Fibroblast of lung (primary cell): ENCODE measurements at regions not wholly inside any gene's neighbourhood (a gene's known extent, or its start where the extent isn't known, plus 50 kb on each side); places are given as distances from the start of the nearest gene placed in this dataset.

Experiments used
- EZH2 ChIP-seq: IDR thresholded peaks from 2 replicates; pipeline ENCODE4 v1.5.1; 2012; ENCODE audit warnings: low read length, control low read depth, mild to moderate bottlenecking; ENCODE audit errors: missing control alignments
- TF ChIP-seq, protein P1 (sequence below), 2 donors: IDR thresholded peaks in 1 of 2; conservative IDR thresholded peaks in 1 of 2; 1 replicate in 1 of 2; 2 replicates in 1 of 2; pipeline ENCODE4 v1.5.1; 2011 to 2012; ENCODE audit warnings: low read length in 2 of 2, control low read depth in 1 of 2, inconsistent platforms in 1 of 2, low read depth in 1 of 2, mild to moderate bottlenecking in 1 of 2

- TF ChIP-seq, protein P1, sequence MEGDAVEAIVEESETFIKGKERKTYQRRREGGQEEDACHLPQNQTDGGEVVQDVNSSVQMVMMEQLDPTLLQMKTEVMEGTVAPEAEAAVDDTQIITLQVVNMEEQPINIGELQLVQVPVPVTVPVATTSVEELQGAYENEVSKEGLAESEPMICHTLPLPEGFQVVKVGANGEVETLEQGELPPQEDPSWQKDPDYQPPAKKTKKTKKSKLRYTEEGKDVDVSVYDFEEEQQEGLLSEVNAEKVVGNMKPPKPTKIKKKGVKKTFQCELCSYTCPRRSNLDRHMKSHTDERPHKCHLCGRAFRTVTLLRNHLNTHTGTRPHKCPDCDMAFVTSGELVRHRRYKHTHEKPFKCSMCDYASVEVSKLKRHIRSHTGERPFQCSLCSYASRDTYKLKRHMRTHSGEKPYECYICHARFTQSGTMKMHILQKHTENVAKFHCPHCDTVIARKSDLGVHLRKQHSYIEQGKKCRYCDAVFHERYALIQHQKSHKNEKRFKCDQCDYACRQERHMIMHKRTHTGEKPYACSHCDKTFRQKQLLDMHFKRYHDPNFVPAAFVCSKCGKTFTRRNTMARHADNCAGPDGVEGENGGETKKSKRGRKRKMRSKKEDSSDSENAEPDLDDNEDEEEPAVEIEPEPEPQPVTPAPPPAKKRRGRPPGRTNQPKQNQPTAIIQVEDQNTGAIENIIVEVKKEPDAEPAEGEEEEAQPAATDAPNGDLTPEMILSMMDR (conservative IDR thresholded peaks at IDR 0.05 in 1 of 2, IDR thresholded peaks at IDR 0.05 in 1 of 2; ENCODE audit: low read depth in 1 of 2, low read length in 2 of 2) = no peak
- no peak for TF ChIP-seq EZH2
These were observed 63.0 kb upstream of the PPARA start for GRCh38 chr22:46087336-46087690.
